Neural crest cell (in vitro differentiated cells): ENCODE measurements at regions not wholly inside any gene's neighbourhood (a gene's known extent, or its start where the extent isn't known, plus 50 kb on each side); places are given as distances from the start of the nearest gene placed in this dataset.

Experiments used
- DNase-seq: peaks from one replicate; pipeline ENCODE4 v3.0.0; 2021; ENCODE audit warnings: low read depth, mixed read lengths, low spot score
- H3K27ac Mint-ChIP-seq: one replicate; pipeline ENCODE4 v1.8.0; 2021; ENCODE audit warnings: mild to moderate bottlenecking, mixed read lengths; ENCODE audit not compliant: unreplicated experiment
- H3K27me3 Mint-ChIP-seq: 2 replicates; pipeline ENCODE4 v1.8.0; 2021; ENCODE audit warnings: low read depth, mild to moderate bottlenecking, mixed read lengths
- H3K36me3 Mint-ChIP-seq: 2 replicates; pipeline ENCODE4 v1.8.0; 2021; ENCODE audit warnings: low read depth, mild to moderate bottlenecking, mixed read lengths
- H3K4me1 Mint-ChIP-seq: 2 replicates; pipeline ENCODE4 v1.8.0; 2021; ENCODE audit warnings: mixed read lengths
- H3K4me3 Mint-ChIP-seq: one replicate; pipeline ENCODE4 v1.8.0; 2021; ENCODE audit warnings: mild to moderate bottlenecking, mixed read lengths
- H3K9me3 Mint-ChIP-seq: 2 replicates; pipeline ENCODE4 v1.8.0; 2021; ENCODE audit warnings: mixed read lengths
- TF ChIP-seq, protein P1 (sequence below): fragments of 200-600 bp; sonication (generic); conservative IDR thresholded peaks from 2 replicates; pipeline ENCODE4 v1.5.0; 2021; ENCODE audit warnings: antibody characterized with exemption, mild to moderate bottlenecking

DNA sequence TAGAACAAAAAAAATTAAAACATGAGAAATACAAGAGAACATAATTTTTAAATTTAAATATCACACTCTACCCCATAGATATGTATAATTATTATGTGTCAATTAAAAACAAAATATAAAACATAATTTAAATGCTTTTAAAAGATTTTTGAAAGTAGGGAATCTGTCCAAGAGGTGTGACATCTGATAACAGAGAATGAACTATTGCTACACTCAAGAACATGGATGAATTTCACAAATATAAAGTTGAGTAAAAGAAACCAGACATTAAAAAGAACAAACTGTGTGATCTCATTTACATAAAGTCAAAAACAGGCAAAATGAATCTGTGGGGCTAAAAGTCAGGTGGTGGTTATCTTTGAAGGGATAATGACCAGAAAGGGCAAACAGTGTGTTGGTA is 106.5 kb upstream of the COL21A1 start:
- TF ChIP-seq, protein P1, sequence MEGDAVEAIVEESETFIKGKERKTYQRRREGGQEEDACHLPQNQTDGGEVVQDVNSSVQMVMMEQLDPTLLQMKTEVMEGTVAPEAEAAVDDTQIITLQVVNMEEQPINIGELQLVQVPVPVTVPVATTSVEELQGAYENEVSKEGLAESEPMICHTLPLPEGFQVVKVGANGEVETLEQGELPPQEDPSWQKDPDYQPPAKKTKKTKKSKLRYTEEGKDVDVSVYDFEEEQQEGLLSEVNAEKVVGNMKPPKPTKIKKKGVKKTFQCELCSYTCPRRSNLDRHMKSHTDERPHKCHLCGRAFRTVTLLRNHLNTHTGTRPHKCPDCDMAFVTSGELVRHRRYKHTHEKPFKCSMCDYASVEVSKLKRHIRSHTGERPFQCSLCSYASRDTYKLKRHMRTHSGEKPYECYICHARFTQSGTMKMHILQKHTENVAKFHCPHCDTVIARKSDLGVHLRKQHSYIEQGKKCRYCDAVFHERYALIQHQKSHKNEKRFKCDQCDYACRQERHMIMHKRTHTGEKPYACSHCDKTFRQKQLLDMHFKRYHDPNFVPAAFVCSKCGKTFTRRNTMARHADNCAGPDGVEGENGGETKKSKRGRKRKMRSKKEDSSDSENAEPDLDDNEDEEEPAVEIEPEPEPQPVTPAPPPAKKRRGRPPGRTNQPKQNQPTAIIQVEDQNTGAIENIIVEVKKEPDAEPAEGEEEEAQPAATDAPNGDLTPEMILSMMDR = no peak
- H3K4me3 Mint-ChIP-seq = no peak overlapping the region
- peaks cover 2% of the 10 kb centered on the region for H3K36me3 Mint-ChIP-seq
- peaks cover under 1% of the 10 kb centered on the region for H3K4me1 Mint-ChIP-seq
- H3K27ac Mint-ChIP-seq = no peak overlapping the region
- H3K9me3 Mint-ChIP-seq = peaks cover 6% of the 10 kb centered on the region
- no peaks in the 10 kb centered on the region for H3K27me3 Mint-ChIP-seq
- DNase-seq = no peak

DNA sequence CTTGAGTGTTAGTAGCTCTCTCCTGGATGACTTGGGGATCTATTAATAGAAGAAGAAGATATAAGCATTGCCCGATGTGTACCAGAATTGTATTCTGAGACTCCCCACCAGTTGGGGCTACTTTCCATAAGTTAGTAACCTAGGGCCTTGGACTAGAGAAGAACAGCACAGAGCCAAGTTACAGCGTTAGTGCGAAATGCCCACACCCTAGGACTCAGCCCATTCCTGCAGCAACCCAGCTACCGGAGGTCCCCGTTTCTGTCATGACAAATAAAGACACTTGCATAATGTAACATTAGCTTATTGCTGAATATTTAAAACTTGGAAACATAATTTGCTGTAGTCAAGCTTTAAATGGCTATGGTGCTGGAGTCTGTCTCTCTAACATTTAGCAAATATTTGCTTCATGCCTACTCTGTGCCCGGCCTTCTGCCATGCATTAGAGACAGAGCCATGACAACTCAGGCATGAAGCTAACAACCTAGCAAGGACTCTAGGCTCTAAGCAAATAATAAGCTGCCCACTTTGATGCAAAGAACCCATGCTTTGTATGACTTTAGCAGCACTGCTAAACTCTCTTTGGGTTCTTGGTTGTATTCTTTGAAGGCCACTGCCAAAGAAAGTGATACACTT is 103.4 kb upstream of the COL21A1 start:
- Mint-ChIP-seq H3K27ac (no peak overlapping the region), H3K9me3 (peaks cover 10% of the 10 kb centered on the region), H3K36me3 (peaks cover 2% of the 10 kb centered on the region), H3K27me3 (no peaks in the 10 kb centered on the region), H3K4me3 (no peak overlapping the region), H3K4me1 (peaks cover 11% of the 10 kb centered on the region)
- DNase-seq = no peak
- TF ChIP-seq, protein P1 = no peak

DNA sequence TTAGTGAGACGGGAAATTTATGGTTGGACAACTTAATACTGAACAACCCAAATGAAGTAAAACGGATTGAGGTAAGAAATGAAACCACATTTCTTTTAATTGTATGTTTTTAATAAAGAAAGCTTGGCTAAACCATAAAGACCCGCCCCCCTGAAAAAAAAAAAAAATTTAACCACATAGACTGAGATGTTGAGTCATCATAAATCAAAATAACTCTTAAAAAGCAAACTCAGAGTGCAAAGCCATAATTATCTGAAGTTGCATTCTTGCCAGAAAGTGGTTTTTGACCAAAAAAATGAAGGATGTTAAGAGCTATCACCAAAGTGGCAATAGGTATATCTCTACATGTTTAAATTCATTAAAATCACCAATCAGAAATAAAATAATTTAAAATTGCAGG is 101.8 kb upstream of the COL21A1 start:
- Mint-ChIP-seq H3K27me3 (no peaks in the 10 kb centered on the region), H3K9me3 (peaks cover 10% of the 10 kb centered on the region), H3K4me3 (no peak overlapping the region), H3K4me1 (peaks cover 11% of the 10 kb centered on the region), H3K27ac (no peak overlapping the region), H3K36me3 (peaks cover 2% of the 10 kb centered on the region)
- DNase-seq = no peak
- TF ChIP-seq, protein P1 = no peak

DNA sequence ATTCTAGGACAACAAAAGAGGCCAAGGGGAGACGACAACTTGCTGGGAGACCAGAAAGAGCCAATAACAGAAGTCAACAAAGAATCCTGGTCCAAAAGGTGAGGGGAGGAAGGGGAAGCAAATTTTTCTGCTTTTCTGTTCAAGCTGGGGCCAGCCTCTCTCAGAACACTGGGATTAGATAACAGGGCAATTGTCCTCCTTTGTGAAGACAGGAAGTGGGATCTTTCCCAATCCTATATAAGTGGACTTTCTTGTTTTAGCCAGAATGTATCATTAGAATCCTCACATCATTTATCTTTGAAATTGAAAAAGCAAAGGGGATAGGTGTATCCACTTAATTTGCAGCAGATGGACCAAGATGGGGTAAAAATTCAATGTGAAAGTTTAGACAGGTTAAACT is 101.2 kb upstream of the COL21A1 start:
- Mint-ChIP-seq H3K4me1 (peaks cover 11% of the 10 kb centered on the region), H3K9me3 (peaks cover 9% of the 10 kb centered on the region)
- TF ChIP-seq, protein P1 = no peak

DNA sequence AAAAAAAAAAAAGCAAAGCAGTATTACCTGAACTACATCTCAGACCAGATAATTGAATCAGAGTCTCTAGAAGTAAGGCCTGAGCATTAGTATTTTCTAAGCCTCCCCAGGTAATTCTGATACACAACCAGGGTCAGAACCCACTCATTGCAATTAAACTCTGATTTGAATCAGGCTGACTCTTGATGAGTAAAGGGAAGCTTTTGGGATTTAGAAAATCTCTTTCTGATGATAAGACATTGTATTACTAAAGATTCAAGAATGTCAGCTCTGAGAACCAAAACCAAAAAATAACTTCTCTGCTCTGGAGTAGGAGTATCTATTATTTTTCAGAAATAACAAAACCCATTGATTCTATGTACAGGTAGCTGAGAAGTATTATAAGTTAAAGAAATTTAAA is 100.1 kb upstream of the COL21A1 start:
- no peak overlapping the region for H3K27ac Mint-ChIP-seq
- no peak overlapping the region for H3K4me3 Mint-ChIP-seq
- no peaks in the 10 kb centered on the region for H3K36me3 Mint-ChIP-seq
- TF ChIP-seq, protein P1 = no peak
- no peaks in the 10 kb centered on the region for H3K27me3 Mint-ChIP-seq
- peaks cover 11% of the 10 kb centered on the region for H3K4me1 Mint-ChIP-seq
- no peak for DNase-seq
- H3K9me3 Mint-ChIP-seq = peaks cover 4% of the 10 kb centered on the region

More for the DNA sequence above, 101.2 kb upstream of the COL21A1 start:
- no peaks in the 10 kb centered on the region for H3K27me3 Mint-ChIP-seq
- H3K36me3 Mint-ChIP-seq = peaks cover 2% of the 10 kb centered on the region
- DNase-seq = no peak
- H3K4me3 Mint-ChIP-seq = no peak overlapping the region
- no peak overlapping the region for H3K27ac Mint-ChIP-seq
